SH-SY5Y (cell line): ENCODE measurements at regions not wholly inside any gene's neighbourhood (a gene's known extent, or its start where the extent isn't known, plus 50 kb on each side); places are given as distances from the start of the nearest gene placed in this dataset.

Experiments used
- GATA2 ChIP-seq: IDR thresholded peaks from 2 replicates; pipeline ENCODE4 v1.6.1; 2011; ENCODE audit warnings: mild to moderate bottlenecking, low read depth, low read length
- GATA3 ChIP-seq: IDR thresholded peaks from 2 replicates; pipeline ENCODE4 v1.6.1; 2011; ENCODE audit warnings: low read depth, mild to moderate bottlenecking, low read length, moderate library complexity

DNA sequence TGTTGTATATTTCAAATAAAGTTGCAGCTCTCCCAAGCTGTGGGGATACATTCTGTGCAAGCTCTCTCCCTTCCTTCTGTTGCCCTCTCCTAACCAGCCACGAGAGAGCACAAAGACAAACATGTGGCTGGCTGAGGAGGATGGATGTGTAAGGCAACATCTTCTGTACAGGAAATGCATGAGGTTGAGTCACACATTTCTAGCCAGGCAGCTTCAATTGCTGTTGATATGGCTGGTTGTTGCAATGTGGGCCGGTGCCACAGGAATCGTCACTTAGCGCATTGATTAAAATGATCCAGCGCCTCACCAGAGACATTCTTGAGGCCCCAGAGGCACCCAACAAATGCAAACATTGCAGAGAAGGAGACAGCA is 207.1 kb downstream of the ICE1 start:
- TF ChIP-seq GATA2 (no peak), GATA3 (no peak)
